DMS114 treated with DMSO at 0.1 percent for 48 hours (cell line): ENCODE measurements at regions not wholly inside any gene's neighbourhood (a gene's known extent, or its start where the extent isn't known, plus 50 kb on each side); places are given as distances from the start of the nearest gene placed in this dataset.
"Not testable (repeated sequence)": the region's sequence is repeated elsewhere in the genome, so short reads cannot be mapped to it uniquely, and the experiment has no call there.

Experiments used
- DNase-seq: peaks from one replicate; lab custom pipeline; 2025; ENCODE audit not compliant: unreplicated experiment; lab: John Stamatoyannopoulos, UW

GRCh38 chr12:125856896-125857295 is 791.7 kb downstream of the AACS start:
- DNase-seq = no peak

- DNase-seq = no peak
These were observed 795.5 kb downstream of the AACS start for GRCh38 chr12:125860672-125861288.

- no peak for DNase-seq
These were observed 796.4 kb downstream of the AACS start for GRCh38 chr12:125861299-125862281.

- DNase-seq = not testable (repeated sequence)
These were observed 800.0 kb downstream of the AACS start for GRCh38 chr12:125865236-125865635.

GRCh38 chr12:125871811-125872594 is 806.8 kb downstream of the AACS start:
- no peak for DNase-seq

GRCh38 chr12:125873016-125873415 is 807.8 kb downstream of the AACS start:
- DNase-seq = no peak

- DNase-seq = no peak
These were observed 813.2 kb downstream of the AACS start for GRCh38 chr12:125878483-125878882.

- DNase-seq = no peak
These were observed 816.9 kb downstream of the AACS start for GRCh38 chr12:125882141-125882540.

GRCh38 chr12:125888921-125889320 is 823.7 kb downstream of the AACS start:
- DNase-seq = no peak

- DNase-seq = no peak
These were observed 824.5 kb downstream of the AACS start for GRCh38 chr12:125889742-125890141.

- DNase-seq = no peak
These were observed 825.2 kb downstream of the AACS start for GRCh38 chr12:125890366-125890905.

- DNase-seq = no peak
These were observed 825.7 kb downstream of the AACS start for GRCh38 chr12:125890971-125891370.

- DNase-seq = no peak
These were observed 827.0 kb downstream of the AACS start for GRCh38 chr12:125892276-125892675.

- DNase-seq = no peak
These were observed 837.8 kb downstream of the AACS start for GRCh38 chr12:125902991-125903390.

GRCh38 chr12:125907351-125907750 is 842.1 kb downstream of the AACS start:
- DNase-seq = no peak

GRCh38 chr12:125919856-125920470 is 854.7 kb downstream of the AACS start:
- DNase-seq = no peak

GRCh38 chr12:125922330-125922729 is 857.1 kb downstream of the AACS start:
- DNase-seq = no peak

GRCh38 chr12:125936502-125936901 is 871.3 kb downstream of the AACS start:
- DNase-seq = no peak

- DNase-seq = no peak
These were observed 879.2 kb downstream of the AACS start for GRCh38 chr12:125944446-125944845.

GRCh38 chr12:125949471-125949870 is 884.2 kb downstream of the AACS start:
- DNase-seq = no peak

GRCh38 chr12:125954362-125954761 is 889.1 kb downstream of the AACS start:
- DNase-seq = no peak
